ENCODE measurements at regions not wholly inside any gene's neighbourhood (a gene's known extent, or its start where the extent isn't known, plus 50 kb on each side); places are given as distances from the start of the nearest gene placed in this dataset.

- Histone ChIP-seq H3K27ac (no peak overlapping the region), H3K4me3 (no peak overlapping the region), H3K9me3 (no peaks in the 10 kb centered on the region), H3K36me3 (no peaks in the 10 kb centered on the region), H3K4me1 (no peaks in the 10 kb centered on the region), H3K27me3 (peaks cover 0 to 4% of the 10 kb centered on the region in 2 donors)
- no peak for TF ChIP-seq CTCF (IDR thresholded peaks at IDR 0.05)
- DNase-seq = no peak
- intact Hi-C loops (cut with DNase I; ENCODE audit: low total_unique reads) = no loop called here
Observed at GRCh38 chr17:68792042-68792685, 163.0 kb downstream of the ABCA8 start.

GRCh38 chr17:68790931-68791330, 164.3 kb downstream of the ABCA8 start:
- H3K27me3 ChIP-seq = peaks cover 0 to 4% of the 10 kb centered on the region in 2 donors
- TF ChIP-seq CTCF (IDR thresholded peaks at IDR 0.05) = no peak
- intact Hi-C loops (cut with DNase I; ENCODE audit: low total_unique reads) = no loop called here
- H3K36me3 ChIP-seq = no peaks in the 10 kb centered on the region
- H3K9me3 ChIP-seq = no peaks in the 10 kb centered on the region
- no peak overlapping the region for H3K27ac ChIP-seq
- no peaks in the 10 kb centered on the region for H3K4me1 ChIP-seq
- DNase-seq = no peak
- H3K4me3 ChIP-seq = no peak overlapping the region

GRCh38 chr17:68790492-68790891, 164.7 kb downstream of the ABCA8 start:
- no peaks in the 10 kb centered on the region for H3K4me1 ChIP-seq
- H3K27me3 ChIP-seq = peaks cover 0 to 4% of the 10 kb centered on the region in 2 donors
- no peak for DNase-seq
- TF ChIP-seq CTCF (IDR thresholded peaks at IDR 0.05) = no peak
- H3K4me3 ChIP-seq = no peak overlapping the region
- intact Hi-C loops (cut with DNase I; ENCODE audit: low total_unique reads) = no loop called here
- no peaks in the 10 kb centered on the region for H3K9me3 ChIP-seq
- no peak overlapping the region for H3K27ac ChIP-seq
- no peaks in the 10 kb centered on the region for H3K36me3 ChIP-seq

- TF ChIP-seq CTCF (IDR thresholded peaks at IDR 0.05) = no peak
- Histone ChIP-seq H3K4me3 (no peak overlapping the region), H3K36me3 (no peaks in the 10 kb centered on the region), H3K9me3 (no peaks in the 10 kb centered on the region), H3K27me3 (peaks cover 0 to 4% of the 10 kb centered on the region in 2 donors), H3K4me1 (no peaks in the 10 kb centered on the region), H3K27ac (no peak overlapping the region)
- DNase-seq = no peak
- intact Hi-C loops (cut with DNase I; ENCODE audit: low total_unique reads) = no loop called here
Observed at GRCh38 chr17:68789203-68789962, 165.8 kb downstream of the ABCA8 start.

- Histone ChIP-seq H3K27me3 (peaks cover 0 to 4% of the 10 kb centered on the region in 2 donors), H3K9me3 (no peaks in the 10 kb centered on the region), H3K4me3 (no peak overlapping the region), H3K36me3 (no peaks in the 10 kb centered on the region), H3K27ac (no peak overlapping the region), H3K4me1 (no peaks in the 10 kb centered on the region)
- no peak for TF ChIP-seq CTCF (IDR thresholded peaks at IDR 0.05)
- intact Hi-C loops (cut with DNase I; ENCODE audit: low total_unique reads) = no loop called here
- DNase-seq = no peak
Observed at GRCh38 chr17:68785565-68786486, 169.4 kb downstream of the ABCA8 start.

All from tibial artery (tissue), 4 donors.